LNCaP clone FGC (cell line): ENCODE measurements at regions not wholly inside any gene's neighbourhood (a gene's known extent, or its start where the extent isn't known, plus 50 kb on each side); places are given as distances from the start of the nearest gene placed in this dataset.

Experiments
- DNase-seq: peaks from one replicate; pipeline ENCODE4 v3.0.0-alpha.2; 2011; ENCODE audit warnings: low read depth
- H3K4me3 ChIP-seq: 2 replicates; pipeline ENCODE4 v1.5.1; 2011; ENCODE audit warnings: mild to moderate bottlenecking, low read depth, low read length, control low read depth
- CTCF ChIP-seq: IDR thresholded peaks from 2 replicates; pipeline ENCODE4 v1.5.1; 2012; ENCODE audit warnings: mild to moderate bottlenecking; ENCODE audit not compliant: control insufficient read depth, insufficient read depth; ENCODE audit errors: extremely low read depth

GRCh38 chr2:877747-878146 is 72.9 kb upstream of the SNTG2 start:
- DNase-seq, result no peak
- H3K4me3 ChIP-seq, result no peak overlapping the region
- TF ChIP-seq CTCF, result no peak

GRCh38 chr2:875687-876615 is 74.7 kb upstream of the SNTG2 start:
- no peak for TF ChIP-seq CTCF
- H3K4me3 ChIP-seq, result no peak overlapping the region
- DNase-seq, result no peak

- TF ChIP-seq CTCF, result no peak
- H3K4me3 ChIP-seq, result no peak overlapping the region
- no peak for DNase-seq
Measured at GRCh38 chr2:873651-874580, 76.7 kb upstream of the SNTG2 start.

GRCh38 chr2:873027-873426 is 77.6 kb upstream of the SNTG2 start:
- no peak for TF ChIP-seq CTCF
- no peak overlapping the region for H3K4me3 ChIP-seq
- DNase-seq, result no peak

GRCh38 chr2:871926-872680 is 78.5 kb upstream of the SNTG2 start:
- no peak for TF ChIP-seq CTCF
- no peak for DNase-seq

GRCh38 chr2:871175-871727 is 79.4 kb upstream of the SNTG2 start:
- no peak for TF ChIP-seq CTCF
- no peak for DNase-seq
- no peak overlapping the region for H3K4me3 ChIP-seq

More at GRCh38 chr2:871926-872680, 78.5 kb upstream of the SNTG2 start:
- no peak overlapping the region for H3K4me3 ChIP-seq
